OCI-LY7 (cell line): ENCODE measurements at regions not wholly inside any gene's neighbourhood (a gene's known extent, or its start where the extent isn't known, plus 50 kb on each side); places are given as distances from the start of the nearest gene placed in this dataset.

Source experiments
- BruUV-seq: library from RNA; stranded (reverse); fragments of 400-500 nt; replicated peaks from 2 replicates; lab custom pipeline; 2021; lab: Mats Ljungman, UMichigan
- CTCF ChIA-PET: fragments of 300-600 bp; sonication (Branson Sonifier 250); formaldehyde crosslinking; loops from one replicate; lab custom pipeline; 2022; ENCODE audit warnings: antibody characterized with exemption; ENCODE audit not compliant: unreplicated experiment; lab: Charles Lee
- POLR2A ChIA-PET: fragments of 300-600 bp; sonication (Branson Sonifier 250); formaldehyde crosslinking; loops from one replicate; lab custom pipeline; 2022; ENCODE audit warnings: antibody characterized with exemption; lab: Charles Lee
- DNase-seq: peaks from one replicate; pipeline ENCODE4 v3.0.0-alpha.2; 2015; ENCODE audit warnings: low spot score
- H2AFZ ChIP-seq: fragments of 200-600 bp; sonication (generic), shearing (Covaris generic); 2 replicates; pipeline ENCODE4 v1.6.1; 2014; ENCODE audit warnings: mild to moderate bottlenecking, antibody characterized with exemption, low read length, moderate library complexity
- H3K27ac ChIP-seq: fragments of 200-600 bp; sonication (generic); 2 replicates; pipeline ENCODE4 v1.5.1; 2014; ENCODE audit warnings: mixed run types, low read depth, mild to moderate bottlenecking, moderate library complexity, low read length, inconsistent platforms; ENCODE audit not compliant: poor library complexity, severe bottlenecking
- H3K36me3 ChIP-seq: fragments of 200-600 bp; sonication (generic); 2 replicates; pipeline ENCODE4 v1.6.1; 2014; ENCODE audit warnings: mild to moderate bottlenecking, antibody characterized with exemption, low read length, moderate library complexity, mixed read lengths; ENCODE audit not compliant: insufficient read depth
- H3K4me1 ChIP-seq: fragments of 200-600 bp; sonication (generic); 2 replicates; pipeline ENCODE4 v1.5.1; 2014; ENCODE audit warnings: mild to moderate bottlenecking, low read length; ENCODE audit not compliant: insufficient read depth, poor library complexity, severe bottlenecking
- H3K4me2 ChIP-seq: fragments of 200-600 bp; sonication (generic); 2 replicates; pipeline ENCODE4 v1.6.1; 2014; ENCODE audit warnings: mild to moderate bottlenecking, low read length
- H3K4me3 ChIP-seq: fragments of 200-600 bp; sonication (generic); 2 replicates; pipeline ENCODE4 v1.5.1; 2014; ENCODE audit warnings: mild to moderate bottlenecking, low read depth, low read length; ENCODE audit not compliant: poor library complexity, severe bottlenecking
- H3K79me2 ChIP-seq: fragments of 200-600 bp; sonication (generic); 2 replicates; pipeline ENCODE4 v1.6.1; 2016; ENCODE audit warnings: low read depth, mild to moderate bottlenecking, low read length, moderate library complexity, mixed read lengths; ENCODE audit not compliant: insufficient read depth
- H3K9me2 ChIP-seq: fragments of 200-600 bp; sonication (generic); 2 replicates; pipeline ENCODE4 v1.6.1; 2016; ENCODE audit warnings: mild to moderate bottlenecking, low read length, mixed read lengths; ENCODE audit not compliant: insufficient read depth
- H3K9me3 ChIP-seq: fragments of 200-600 bp; sonication (generic); 2 replicates; pipeline ENCODE4 v1.6.1; 2014; ENCODE audit warnings: mild to moderate bottlenecking, mixed run types, low read length, mixed read lengths
- H4K20me1 ChIP-seq: fragments of 200-600 bp; sonication (generic); 2 replicates; pipeline ENCODE4 v1.6.1; 2014; ENCODE audit warnings: mild to moderate bottlenecking, antibody characterized with exemption, low read length, moderate library complexity, mixed read lengths; ENCODE audit not compliant: insufficient read depth
- CTCF ChIP-seq: fragments of 200-600 bp; sonication (generic); conservative IDR thresholded peaks from 2 replicates; pipeline ENCODE4 v1.5.1; 2014; ENCODE audit warnings: mild to moderate bottlenecking, antibody characterized with exemption, low read length, moderate library complexity, mixed read lengths
- EZH2phosphoT487 ChIP-seq: fragments of 200-600 bp; sonication (generic); IDR thresholded peaks from 2 replicates; pipeline ENCODE4 v1.6.1; 2018; ENCODE audit warnings: low read depth, borderline replicate concordance, mild to moderate bottlenecking, mixed run types, antibody characterized with exemption, low read length, moderate library complexity, mixed read lengths
- intact Hi-C: fragments of 100-400 bp; cut with micrococcal nuclease; formaldehyde crosslinking; loops from one replicate; pipeline ENCODE4 v1.10.0; 2022; ENCODE audit not compliant: unreplicated experiment

- ChIA-PET CTCF (no interaction called here), POLR2A (interaction anchor here (0.7 kb wide), 1 partner anchor 579 kb away, joined by 3 read pairs; no protein-coding TSS in a partner anchor)
- BruUV-seq: no TSS peak
These were observed 158.8 kb upstream of the PGR start for GRCh38 chr11:101288392-101288791.

GRCh38 chr11:101279728-101280127 is 150.1 kb upstream of the PGR start:
- no peak overlapping the region for H2AFZ ChIP-seq
- DNase-seq: no peak
- no peaks in the 10 kb centered on the region for H3K79me2 ChIP-seq
- H3K4me3 ChIP-seq: no peak overlapping the region
- H3K9me3 ChIP-seq: no peaks in the 10 kb centered on the region
- no TSS peak for BruUV-seq
- POLR2A ChIA-PET: no interaction called here
- no peak overlapping the region for H3K4me2 ChIP-seq
- H3K9me2 ChIP-seq: no peaks in the 10 kb centered on the region
- no peak for TF ChIP-seq CTCF
- no peak for TF ChIP-seq EZH2phosphoT487
- no peak overlapping the region for H3K27ac ChIP-seq
- intact Hi-C loops: no loop called here
- CTCF ChIA-PET: no interaction called here
- H3K36me3 ChIP-seq: no peaks in the 10 kb centered on the region
- H3K4me1 ChIP-seq: no peaks in the 10 kb centered on the region
- no peaks in the 10 kb centered on the region for H4K20me1 ChIP-seq

More at GRCh38 chr11:101288392-101288791, 158.8 kb upstream of the PGR start:
- Histone ChIP-seq H3K4me1 (no peaks in the 10 kb centered on the region), H3K36me3 (no peaks in the 10 kb centered on the region), H4K20me1 (no peaks in the 10 kb centered on the region), H3K9me2 (no peaks in the 10 kb centered on the region), H2AFZ (no peak overlapping the region), H3K4me3 (no peak overlapping the region), H3K27ac (no peak overlapping the region), H3K4me2 (no peak overlapping the region), H3K79me2 (no peaks in the 10 kb centered on the region), H3K9me3 (no peaks in the 10 kb centered on the region)
- no peak for DNase-seq
- no peak for TF ChIP-seq EZH2phosphoT487
- no peak for TF ChIP-seq CTCF
- intact Hi-C loops: no loop called here

- Histone ChIP-seq H3K9me3 (no peaks in the 10 kb centered on the region), H3K4me3 (no peak overlapping the region), H4K20me1 (no peaks in the 10 kb centered on the region), H2AFZ (no peak overlapping the region), H3K36me3 (no peaks in the 10 kb centered on the region), H3K4me1 (no peaks in the 10 kb centered on the region), H3K79me2 (no peaks in the 10 kb centered on the region), H3K27ac (no peak overlapping the region), H3K9me2 (no peaks in the 10 kb centered on the region), H3K4me2 (no peak overlapping the region)
- no TSS peak for BruUV-seq
- CTCF ChIA-PET: no interaction called here
- TF ChIP-seq EZH2phosphoT487 (no peak), CTCF (no peak)
- intact Hi-C loops: no loop called here
- no peak for DNase-seq
- POLR2A ChIA-PET: interaction anchor here (0.6 to 0.7 kb wide), 3 partner anchors 14 to 142 kb away, joined by 3 to 7 read pairs (median 3); no protein-coding TSS in a partner anchor
These were observed 148.7 kb upstream of the PGR start for GRCh38 chr11:101278286-101278685.
